OCI-LY3 (cell line): ENCODE measurements at regions not wholly inside any gene's neighbourhood (a gene's known extent, or its start where the extent isn't known, plus 50 kb on each side); places are given as distances from the start of the nearest gene placed in this dataset.
"Not testable (repeated sequence)": the region's sequence is repeated elsewhere in the genome, so short reads cannot be mapped to it uniquely, and the experiment has no call there.

Source experiments
- H2AFZ ChIP-seq: fragments of 200-600, 300-600 bp; shearing (Covaris generic); 2 replicates; pipeline ENCODE4 v1.6.0; 2014; ENCODE audit warnings: antibody characterized with exemption, low read depth, low read length
- H3K27ac ChIP-seq: fragments of 200-600, 300-600 bp; sonication (generic); 2 replicates; pipeline ENCODE4 v1.5.1; 2014; ENCODE audit warnings: mild to moderate bottlenecking, low read length, moderate library complexity, mixed read lengths
- H3K27me3 ChIP-seq: fragments of 200-600, 300-600 bp; sonication (generic); 2 replicates; pipeline ENCODE4 v1.6.1; 2014; ENCODE audit warnings: low read depth, low read length, mixed read lengths
- H3K36me3 ChIP-seq: fragments of 200-600, 300-600 bp; sonication (generic); replicated peaks from 2 replicates; pipeline ENCODE3; 2014; ENCODE audit warnings: low read depth, low read length, mixed read lengths
- H3K4me1 ChIP-seq: fragments of 300-600, 200-600 bp; sonication (generic); 2 replicates; pipeline ENCODE4 v1.6.1; 2014; ENCODE audit warnings: low read length, mixed read lengths
- H3K4me2 ChIP-seq: fragments of 200-600, 300-600 bp; sonication (generic); 2 replicates; pipeline ENCODE4 v1.6.1; 2014; ENCODE audit warnings: low read length, mixed read lengths
- H3K4me3 ChIP-seq: fragments of 300-600, 200-600 bp; sonication (generic); 2 replicates; pipeline ENCODE4 v1.5.1; 2014; ENCODE audit warnings: antibody characterized with exemption, mild to moderate bottlenecking, low read length, moderate library complexity
- H3K79me2 ChIP-seq: fragments of 300-600, 200-600 bp; shearing (Covaris generic); 2 replicates; pipeline ENCODE4 v1.6.1; 2014; ENCODE audit warnings: mild to moderate bottlenecking, low read length, mixed read lengths
- H3K9ac ChIP-seq: fragments of 300-600, 200-600 bp; shearing (Covaris generic); 2 replicates; pipeline ENCODE4 v1.6.0; 2014; ENCODE audit warnings: mild to moderate bottlenecking, low read length, moderate library complexity
- H3K9me3 ChIP-seq: fragments of 200-600, 300-600 bp; shearing (Covaris generic); 2 replicates; pipeline ENCODE4 v1.6.1; 2014; ENCODE audit warnings: low read length, mixed read lengths; ENCODE audit not compliant: insufficient read depth
- H4K20me1 ChIP-seq: fragments of 200-600, 300-600 bp; sonication (generic); 2 replicates; pipeline ENCODE4 v1.6.1; 2016; ENCODE audit warnings: low read length, mixed read lengths; ENCODE audit not compliant: insufficient read depth
- CTCF ChIP-seq: fragments of 200-600, 300-600 bp; sonication (generic); IDR thresholded peaks from 2 replicates; pipeline ENCODE4 v1.5.1; 2014; ENCODE audit warnings: antibody characterized with exemption, low read length, low read depth
- EZH2phosphoT487 ChIP-seq: fragments of 200-600 bp; shearing (Covaris generic); IDR thresholded peaks from 2 replicates; pipeline ENCODE4 v1.6.1; 2018; ENCODE audit warnings: antibody characterized with exemption, mixed run types, low read depth

GRCh38 chr5:86482008-86482407, 135.7 kb upstream of the COX7C start:
- Histone ChIP-seq H3K9ac (no peak overlapping the region), H3K4me3 (no peak overlapping the region), H3K4me1 (no peaks in the 10 kb centered on the region), H3K27ac (no peak overlapping the region), H3K27me3 (no peaks in the 10 kb centered on the region), H4K20me1 (no peaks in the 10 kb centered on the region), H2AFZ (no peak overlapping the region), H3K79me2 (no peaks in the 10 kb centered on the region), H3K4me2 (no peak overlapping the region), H3K36me3 (no peaks in the 10 kb centered on the region), H3K9me3 (no peaks in the 10 kb centered on the region)
- TF ChIP-seq CTCF, result no peak
- TF ChIP-seq EZH2phosphoT487, result no peak

GRCh38 chr5:86493777-86494176, 124.0 kb upstream of the COX7C start:
- Histone ChIP-seq H3K4me2 (no peak overlapping the region), H2AFZ (no peak overlapping the region), H3K79me2 (no peaks in the 10 kb centered on the region), H3K9me3 (no peaks in the 10 kb centered on the region), H3K4me1 (peaks cover 6% of the 10 kb centered on the region), H4K20me1 (no peaks in the 10 kb centered on the region), H3K27me3 (no peaks in the 10 kb centered on the region), H3K4me3 (no peak overlapping the region), H3K27ac (no peak overlapping the region), H3K9ac (no peak overlapping the region), H3K36me3 (no peaks in the 10 kb centered on the region)
- TF ChIP-seq CTCF (no peak), EZH2phosphoT487 (no peak)

DNA sequence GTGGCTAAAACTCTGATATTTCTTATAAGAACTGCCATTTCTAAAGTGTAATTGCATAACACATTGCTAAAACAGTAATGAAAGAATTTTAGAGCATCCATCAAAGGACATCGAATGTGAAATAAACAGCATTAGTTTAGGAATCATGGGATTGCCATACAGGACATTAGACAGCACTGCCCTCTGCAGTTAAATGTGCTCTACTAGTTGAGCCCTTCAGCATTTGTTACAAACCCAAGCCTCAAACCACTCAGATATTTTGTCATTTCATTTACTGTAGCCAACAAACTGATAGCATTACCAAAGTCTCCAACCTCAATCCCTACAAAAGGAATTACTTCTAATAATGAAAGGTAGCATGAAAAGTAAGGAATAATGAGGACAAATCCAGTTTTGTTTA, 116.8 kb upstream of the COX7C start:
- Histone ChIP-seq H3K9ac (no peak overlapping the region), H3K79me2 (no peaks in the 10 kb centered on the region), H3K4me3 (no peak overlapping the region), H3K4me1 (peaks cover 4% of the 10 kb centered on the region; the same call in 1 of the 2 replicates), H3K27me3 (no peaks in the 10 kb centered on the region), H3K4me2 (no peak overlapping the region), H4K20me1 (no peaks in the 10 kb centered on the region), H3K27ac (no peak overlapping the region), H3K9me3 (no peaks in the 10 kb centered on the region), H2AFZ (no peak overlapping the region), H3K36me3 (no peaks in the 10 kb centered on the region)
- TF ChIP-seq CTCF, result peak; percentile 32
- TF ChIP-seq EZH2phosphoT487, result no peak

DNA sequence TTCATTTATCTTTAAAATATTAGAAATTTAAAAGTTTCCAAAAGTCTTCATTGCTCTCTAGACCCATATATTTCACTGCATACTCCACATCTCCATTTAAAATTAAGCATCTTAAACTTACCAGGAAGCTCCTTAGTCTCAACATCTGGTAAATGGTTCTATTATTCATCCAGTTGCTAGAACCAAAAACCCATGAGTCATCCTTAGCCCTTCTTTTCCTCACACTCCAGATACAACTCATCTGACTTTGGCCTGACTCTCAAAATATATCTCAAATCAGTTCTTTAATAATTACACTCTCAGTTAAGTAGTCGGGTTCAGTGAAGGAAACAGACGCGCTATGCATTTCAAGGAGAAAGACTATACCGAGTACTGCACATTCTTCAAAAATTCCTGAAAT, 110.2 kb upstream of the COX7C start:
- H3K36me3 ChIP-seq, result no peaks in the 10 kb centered on the region
- H3K27ac ChIP-seq, result no peak overlapping the region
- H4K20me1 ChIP-seq, result no peaks in the 10 kb centered on the region
- H3K9ac ChIP-seq, result no peak overlapping the region
- no peaks in the 10 kb centered on the region for H3K27me3 ChIP-seq
- no peak overlapping the region for H3K4me2 ChIP-seq
- H3K4me1 ChIP-seq, result peaks cover 4% of the 10 kb centered on the region; the same call in 1 of the 2 replicates
- no peaks in the 10 kb centered on the region for H3K9me3 ChIP-seq
- H3K79me2 ChIP-seq, result no peaks in the 10 kb centered on the region
- H2AFZ ChIP-seq, result no peak overlapping the region
- TF ChIP-seq CTCF (no peak), EZH2phosphoT487 (no peak)
- no peak overlapping the region for H3K4me3 ChIP-seq

DNA sequence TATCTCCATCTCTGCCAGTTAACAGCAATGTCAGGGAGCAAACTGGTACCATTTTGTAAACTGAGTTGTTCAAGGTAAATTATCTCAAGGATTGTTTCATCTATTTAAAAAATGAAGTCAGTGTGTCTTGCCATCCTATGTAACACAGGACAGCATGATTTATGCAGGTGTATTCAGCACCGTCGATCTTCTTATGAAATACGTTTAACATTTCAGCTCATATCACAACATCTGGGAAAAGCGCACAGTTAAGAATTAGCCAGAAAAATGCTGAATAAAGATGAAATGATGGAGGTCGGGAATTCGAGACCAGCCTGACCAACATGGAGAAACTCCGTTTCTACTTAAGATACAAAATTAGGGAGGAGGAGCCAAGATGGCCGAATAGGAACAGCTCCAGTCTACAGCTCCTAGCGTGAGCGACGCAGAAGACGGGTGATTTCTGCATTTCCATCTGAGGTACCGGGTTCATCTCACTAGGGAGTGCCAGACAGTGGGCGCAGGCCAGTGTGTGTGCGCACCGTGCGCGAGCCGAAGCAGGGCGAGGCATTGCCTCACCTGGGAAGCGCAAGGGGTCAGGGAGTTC, 107.3 kb upstream of the COX7C start:
- not testable (repeated sequence) for H2AFZ ChIP-seq, H3K36me3 ChIP-seq, H3K4me1 ChIP-seq, H4K20me1 ChIP-seq, H3K4me3 ChIP-seq, H3K4me2 ChIP-seq, H3K79me2 ChIP-seq, H3K27me3 ChIP-seq, H3K27ac ChIP-seq, H3K9me3 ChIP-seq, H3K9ac ChIP-seq
